AG04450 (cell line): ENCODE measurements at regions not wholly inside any gene's neighbourhood (a gene's known extent, or its start where the extent isn't known, plus 50 kb on each side); places are given as distances from the start of the nearest gene placed in this dataset.

ENCODE experiments used
- CTCF ChIA-PET: fragments of 300-600, 350-600 bp; formaldehyde crosslinking; extraction: SDS; loops from one replicate; lab custom pipeline; 2022; ENCODE audit warnings: antibody characterized with exemption, inconsistent platforms; lab: Charles Lee
- POLR2A ChIA-PET: fragments of 350-600 bp; formaldehyde crosslinking; extraction: SDS; loops from one replicate; lab custom pipeline; 2021; ENCODE audit warnings: antibody characterized with exemption, inconsistent platforms; lab: Yijun Ruan, JAX
- DNase-seq: peaks from one replicate; pipeline ENCODE4 v3.0.0-alpha.2; 2011; ENCODE audit warnings: low read depth, low spot score
- H3K27ac ChIP-seq: one replicate; pipeline ENCODE4 v1.5.1; 2012; ENCODE audit warnings: low read depth, low read length, control low read depth
- H3K27me3 ChIP-seq: one replicate; pipeline ENCODE4 v1.6.0; 2012; ENCODE audit warnings: low read length; ENCODE audit not compliant: control insufficient read depth, insufficient read depth
- H3K4me3 ChIP-seq: 2 replicates; pipeline ENCODE4 v1.5.1; 2011; ENCODE audit warnings: mild to moderate bottlenecking, low read depth, low read length, control low read depth
- H3K9me3 ChIP-seq: 2 replicates; pipeline ENCODE4 v1.5.1; 2012; ENCODE audit warnings: low read length; ENCODE audit not compliant: control insufficient read depth, insufficient read depth
- CTCF ChIP-seq: IDR thresholded peaks from 2 replicates; pipeline ENCODE4 v1.5.1; 2011; ENCODE audit warnings: low read depth, low read length, control low read depth, inconsistent platforms

GRCh38 chr6:53446151-53446550, 97.4 kb upstream of the ELOVL5 start:
- CTCF ChIA-PET, result interaction anchor here (1.1 kb wide), 1 partner anchor 8 kb away, joined by 3 read pairs; no protein-coding TSS in a partner anchor
- TF ChIP-seq CTCF, result no peak
- H3K27ac ChIP-seq, result no peak overlapping the region
- POLR2A ChIA-PET, result interaction anchor here (0.6 kb wide), 1 partner anchor 308 kb away, joined by 3 read pairs; no protein-coding TSS in a partner anchor
- H3K27me3 ChIP-seq, result no peaks in the 10 kb centered on the region
- DNase-seq, result no peak
- no peaks in the 10 kb centered on the region for H3K9me3 ChIP-seq
- H3K4me3 ChIP-seq, result no peak overlapping the region

- TF ChIP-seq CTCF, result no peak
- no peak for DNase-seq
- ChIA-PET CTCF (interaction anchor here (0.8 to 1.0 kb wide), 2 partner anchors 10 to 269 kb away, joined by 3 read pairs; no protein-coding TSS in a partner anchor), POLR2A (no interaction called here)
- no peaks in the 10 kb centered on the region for H3K27me3 ChIP-seq
- no peak overlapping the region for H3K27ac ChIP-seq
- no peak overlapping the region for H3K4me3 ChIP-seq
- no peaks in the 10 kb centered on the region for H3K9me3 ChIP-seq
Observed at GRCh38 chr6:53441761-53442160, 93.0 kb upstream of the ELOVL5 start.

- no peak for TF ChIP-seq CTCF
- DNase-seq, result no peak
- Histone ChIP-seq H3K27ac (no peak overlapping the region), H3K27me3 (no peaks in the 10 kb centered on the region), H3K9me3 (no peaks in the 10 kb centered on the region), H3K4me3 (no peak overlapping the region)
- ChIA-PET POLR2A (no interaction called here), CTCF (no interaction called here)
Observed at GRCh38 chr6:53441035-53441493, 92.3 kb upstream of the ELOVL5 start.

GRCh38 chr6:53440336-53440945, 91.7 kb upstream of the ELOVL5 start:
- CTCF ChIA-PET, result interaction anchor here (4.3 kb wide), 1 partner anchor 268 kb away, joined by 47 read pairs; no protein-coding TSS in a partner anchor
- H3K27me3 ChIP-seq, result no peaks in the 10 kb centered on the region
- no peak overlapping the region for H3K27ac ChIP-seq
- H3K9me3 ChIP-seq, result no peaks in the 10 kb centered on the region
- no peak for TF ChIP-seq CTCF
- no peak for DNase-seq
- POLR2A ChIA-PET, result no interaction called here
- no peak overlapping the region for H3K4me3 ChIP-seq

GRCh38 chr6:53439556-53439955, 90.8 kb upstream of the ELOVL5 start:
- no peak overlapping the region for H3K27ac ChIP-seq
- ChIA-PET CTCF (interaction anchor here (0.8 to 4.3 kb wide), 5 partner anchors 16 to 267 kb away, joined by 3 to 47 read pairs (median 4); no protein-coding TSS in a partner anchor), POLR2A (no interaction called here)
- TF ChIP-seq CTCF, result no peak
- no peaks in the 10 kb centered on the region for H3K27me3 ChIP-seq
- no peak overlapping the region for H3K4me3 ChIP-seq
- DNase-seq, result no peak
- no peaks in the 10 kb centered on the region for H3K9me3 ChIP-seq
